VCaP (cell line): ENCODE measurements at regions not wholly inside any gene's neighbourhood (a gene's known extent, or its start where the extent isn't known, plus 50 kb on each side); places are given as distances from the start of the nearest gene placed in this dataset.

ENCODE experiments used
- H3K27ac ChIP-seq: fragments of 450-650 bp; 2 replicates; pipeline ENCODE4 v1.5.1; 2017
- CTCF ChIP-seq: fragments of 450-650 bp; conservative IDR thresholded peaks from 2 replicates; pipeline ENCODE4 v1.5.1; 2017; ENCODE audit warnings: mild to moderate bottlenecking, moderate library complexity

- TF ChIP-seq CTCF: no peak
- no peak overlapping the region for H3K27ac ChIP-seq
These were observed 139.3 kb downstream of the UNC5CL start for GRCh38 chr6:40899684-40900155.

GRCh38 chr6:40898073-40898472 is 140.9 kb downstream of the UNC5CL start:
- TF ChIP-seq CTCF: no peak

GRCh38 chr6:40897390-40898003 is 141.5 kb downstream of the UNC5CL start:
- H3K27ac ChIP-seq: no peak overlapping the region; the same call in 1 of the 2 replicates
- TF ChIP-seq CTCF: no peak

More at GRCh38 chr6:40898073-40898472, 140.9 kb downstream of the UNC5CL start:
- no peak overlapping the region for H3K27ac ChIP-seq

- no peak overlapping the region; the same call in 1 of the 2 replicates for H3K27ac ChIP-seq
These were observed 142.3 kb downstream of the UNC5CL start for GRCh38 chr6:40896696-40897095.

GRCh38 chr6:40894962-40895799 is 143.8 kb downstream of the UNC5CL start:
- peak overlapping the region; percentile 18; the same call in 1 of the 2 replicates for H3K27ac ChIP-seq
- peak; percentile 83 for TF ChIP-seq CTCF

More at GRCh38 chr6:40896696-40897095, 142.3 kb downstream of the UNC5CL start:
- no peak for TF ChIP-seq CTCF

GRCh38 chr6:40893021-40893420 is 146.0 kb downstream of the UNC5CL start:
- no peak overlapping the region for H3K27ac ChIP-seq
- TF ChIP-seq CTCF: no peak

- no peak for TF ChIP-seq CTCF
- H3K27ac ChIP-seq: no peak overlapping the region
These were observed 146.8 kb downstream of the UNC5CL start for GRCh38 chr6:40892223-40892622.
